Sigmoid colon (tissue), 4 donors: ENCODE measurements at regions not wholly inside any gene's neighbourhood (a gene's known extent, or its start where the extent isn't known, plus 50 kb on each side); places are given as distances from the start of the nearest gene placed in this dataset.

Source experiments
- POLR2AphosphoS5 ChIP-seq, 4 donors: sonication (generic); formaldehyde crosslinking; IDR thresholded peaks; one replicate each; pipeline ENCODE4 v1.6.1; 2017; ENCODE audit warnings: antibody characterized with exemption in 4 of 4
- TF ChIP-seq, protein P1 (sequence below), 4 experiments: fragments of 450-650 bp in 3 of 4; fragments of 200-600 bp in 1 of 4; IDR thresholded peaks; one replicate each; pipeline ENCODE4 v1.5.1; 2016 to 2019; ENCODE audit warnings: antibody characterized with exemption in 4 of 4, mild to moderate bottlenecking in 3 of 4, moderate library complexity in 2 of 4

DNA sequence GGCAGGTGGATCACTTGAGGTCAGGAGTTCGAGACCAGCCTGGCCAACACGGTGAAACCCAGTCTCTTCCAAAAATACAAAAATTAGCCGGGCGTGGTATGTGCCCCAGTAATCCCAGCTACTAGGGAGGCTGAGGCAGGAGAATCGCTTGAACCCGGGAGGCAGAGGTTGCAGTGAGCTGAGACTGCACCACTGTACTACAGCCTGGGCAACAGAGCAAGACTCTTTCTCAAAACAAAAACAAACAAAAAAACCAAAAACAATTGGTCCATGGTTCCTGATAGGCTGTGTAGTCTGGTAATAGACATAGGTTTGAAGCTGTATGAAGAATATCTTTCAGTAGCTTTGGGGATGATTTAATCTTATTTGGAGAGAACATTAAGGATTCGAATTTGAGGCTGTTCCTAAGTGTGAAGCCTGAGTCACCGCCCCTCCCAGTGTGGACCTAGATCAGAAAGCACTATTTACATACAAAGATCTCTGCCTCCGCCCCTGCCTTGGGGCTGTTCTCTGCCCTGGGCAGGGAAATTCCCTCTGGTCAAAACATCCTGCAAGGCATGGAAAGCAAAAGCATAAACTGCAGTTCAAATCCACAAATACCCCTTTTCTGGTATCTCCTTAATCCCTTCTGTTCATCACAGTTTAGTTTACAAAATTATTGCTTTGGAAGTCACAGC, 52.8 kb upstream of the PMAIP1 start:
- TF ChIP-seq, protein P1, sequence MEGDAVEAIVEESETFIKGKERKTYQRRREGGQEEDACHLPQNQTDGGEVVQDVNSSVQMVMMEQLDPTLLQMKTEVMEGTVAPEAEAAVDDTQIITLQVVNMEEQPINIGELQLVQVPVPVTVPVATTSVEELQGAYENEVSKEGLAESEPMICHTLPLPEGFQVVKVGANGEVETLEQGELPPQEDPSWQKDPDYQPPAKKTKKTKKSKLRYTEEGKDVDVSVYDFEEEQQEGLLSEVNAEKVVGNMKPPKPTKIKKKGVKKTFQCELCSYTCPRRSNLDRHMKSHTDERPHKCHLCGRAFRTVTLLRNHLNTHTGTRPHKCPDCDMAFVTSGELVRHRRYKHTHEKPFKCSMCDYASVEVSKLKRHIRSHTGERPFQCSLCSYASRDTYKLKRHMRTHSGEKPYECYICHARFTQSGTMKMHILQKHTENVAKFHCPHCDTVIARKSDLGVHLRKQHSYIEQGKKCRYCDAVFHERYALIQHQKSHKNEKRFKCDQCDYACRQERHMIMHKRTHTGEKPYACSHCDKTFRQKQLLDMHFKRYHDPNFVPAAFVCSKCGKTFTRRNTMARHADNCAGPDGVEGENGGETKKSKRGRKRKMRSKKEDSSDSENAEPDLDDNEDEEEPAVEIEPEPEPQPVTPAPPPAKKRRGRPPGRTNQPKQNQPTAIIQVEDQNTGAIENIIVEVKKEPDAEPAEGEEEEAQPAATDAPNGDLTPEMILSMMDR (IDR thresholded peaks at IDR 0.05): no peak
- TF ChIP-seq POLR2AphosphoS5 (IDR thresholded peaks at IDR 0.05): no peak
